Ectodermal cell (in vitro differentiated cells): ENCODE measurements at regions not wholly inside any gene's neighbourhood (a gene's known extent, or its start where the extent isn't known, plus 50 kb on each side); places are given as distances from the start of the nearest gene placed in this dataset.
"Not testable (repeated sequence)": the region's sequence is repeated elsewhere in the genome, so short reads cannot be mapped to it uniquely, and the experiment has no call there.

Experiments
- H3K27ac ChIP-seq: 2 replicates; pipeline ENCODE4 v1.7.0; 2013; ENCODE audit warnings: mild to moderate bottlenecking, low read depth, low read length; ENCODE audit not compliant: insufficient read depth, poor library complexity, severe bottlenecking
- H3K27me3 ChIP-seq: 2 replicates; pipeline ENCODE4 v1.7.0; 2013; ENCODE audit warnings: mild to moderate bottlenecking, low read length; ENCODE audit not compliant: insufficient read depth, control insufficient read depth, poor library complexity, severe bottlenecking
- H3K36me3 ChIP-seq: one replicate; pipeline ENCODE4 v1.7.0; 2013; ENCODE audit warnings: low read length; ENCODE audit not compliant: control insufficient read depth, insufficient read depth
- H3K4me1 ChIP-seq: one replicate; pipeline ENCODE4 v1.7.0; 2013; ENCODE audit warnings: low read length; ENCODE audit not compliant: control insufficient read depth, insufficient read depth
- H3K4me3 ChIP-seq: 2 replicates; pipeline ENCODE4 v1.7.0; 2013; ENCODE audit warnings: low read depth, low read length, control low read depth; ENCODE audit not compliant: insufficient read depth
- H3K9me3 ChIP-seq: 2 replicates; pipeline ENCODE4 v1.7.0; 2013; ENCODE audit warnings: mild to moderate bottlenecking, low read length, moderate library complexity; ENCODE audit not compliant: control insufficient read depth
- WGBS, 2 experiments: methylation state at CpG; one replicate each; pipeline ENCODE4 v1.1.7; 2013; ENCODE audit warnings: missing lambda C conversion rate in 2 of 2; 5-methylcytosine and 5-hydroxymethylcytosine counted together

- not testable (repeated sequence) for H3K36me3 ChIP-seq, H3K9me3 ChIP-seq, H3K4me1 ChIP-seq, H3K27ac ChIP-seq, H3K27me3 ChIP-seq, H3K4me3 ChIP-seq
- no CpG with 5 or more reads among the region's 1 CpG for WGBS, 2 experiments
Observed at GRCh38 chr2:87691899-87692592, 55.8 kb upstream of the PLGLB2 start.

- not testable (repeated sequence) for H3K27ac ChIP-seq, H3K4me3 ChIP-seq, H3K4me1 ChIP-seq, H3K27me3 ChIP-seq, H3K36me3 ChIP-seq, H3K9me3 ChIP-seq
- 88 to 100% methylated on average over 1 of the region's 2 CpGs for WGBS, 2 experiments
Observed at GRCh38 chr2:87692914-87693313, 55.0 kb upstream of the PLGLB2 start.

- not testable (repeated sequence) for H3K27ac ChIP-seq, H3K9me3 ChIP-seq, H3K4me1 ChIP-seq, H3K36me3 ChIP-seq, H3K27me3 ChIP-seq, H3K4me3 ChIP-seq
- WGBS, 2 experiments = no CpG with 5 or more reads among the region's 1 CpG
Observed at GRCh38 chr2:87693882-87694281, 54.0 kb upstream of the PLGLB2 start.

GRCh38 chr2:87695596-87696323 is 52.1 kb upstream of the PLGLB2 start:
- H3K27me3 ChIP-seq, H3K4me3 ChIP-seq, H3K4me1 ChIP-seq, H3K9me3 ChIP-seq, H3K27ac ChIP-seq, H3K36me3 ChIP-seq: not testable (repeated sequence)
- 97 to 98% methylated on average over 4 to 6 of the region's 9 CpGs for WGBS, 2 experiments
